ENCODE measurements at regions not wholly inside any gene's neighbourhood (a gene's known extent, or its start where the extent isn't known, plus 50 kb on each side); places are given as distances from the start of the nearest gene placed in this dataset.
"Not testable (repeated sequence)": the region's sequence is repeated elsewhere in the genome, so short reads cannot be mapped to it uniquely, and the experiment has no call there.

GRCh38 chr2:152279367-152279766 lies 55.6 kb upstream of the FMNL2 start:
- not testable (repeated sequence) for TF ChIP-seq CTCF (IDR thresholded peaks at IDR 0.05); YY1 (IDR thresholded peaks at IDR 0.05; ENCODE audit: low read depth); USF2 (IDR thresholded peaks at IDR 0.05; ENCODE audit: borderline replicate concordance, low read depth, low read length); POLR2AphosphoS5 (IDR thresholded peaks at IDR 0.05; ENCODE audit: low read depth, low read length)
